ENCODE measurements at regions not wholly inside any gene's neighbourhood (a gene's known extent, or its start where the extent isn't known, plus 50 kb on each side); places are given as distances from the start of the nearest gene placed in this dataset.
A peak's percentile ranks its signal among the peaks of the same experiment; 100 is the strongest.

GRCh38 chr13:73462241-73462640 is 403.4 kb downstream of the KLF5 start:
- Mint-ChIP-seq H3K4me3 (ENCODE audit: unreplicated experiment) (no peak overlapping the region), H3K36me3 (ENCODE audit: low read depth, unreplicated experiment) (no peaks in the 10 kb centered on the region), H3K4me1 (ENCODE audit: low read depth, unreplicated experiment) (peaks cover 7% of the 10 kb centered on the region), H3K9me3 (ENCODE audit: unreplicated experiment) (peaks cover 6% of the 10 kb centered on the region), H3K27me3 (ENCODE audit: low read depth, unreplicated experiment) (peaks cover 2% of the 10 kb centered on the region), H3K27ac (ENCODE audit: unreplicated experiment) (no peak overlapping the region)
- Histone ChIP-seq H3K9ac (ENCODE audit: low read length) (no peak overlapping the region), H3K36me3 (ENCODE audit: insufficient read depth, low read length) (no peaks in the 10 kb centered on the region), H3K4me1 (ENCODE audit: insufficient read depth, low read length) (no peaks in the 10 kb centered on the region), H3K27me3 (ENCODE audit: insufficient read depth, low read length) (no peaks in the 10 kb centered on the region), H3K4me3 (ENCODE audit: insufficient read depth, low read depth, low read length) (no peak overlapping the region), H4K20me1 (ENCODE audit: insufficient read depth, low read length) (no peaks in the 10 kb centered on the region), H2AFZ (ENCODE audit: low read depth, low read length) (no peak overlapping the region), H3K27ac (ENCODE audit: low read depth, low read length) (no peak overlapping the region), H3K79me2 (ENCODE audit: insufficient read depth, low read length) (no peaks in the 10 kb centered on the region), H3K9me3 (ENCODE audit: insufficient read depth, low read depth, low read length) (no peaks in the 10 kb centered on the region), H3K4me2 (ENCODE audit: low read length) (no peak overlapping the region)
- FAIRE-seq (no peak), DNase-seq (ENCODE audit: low read depth) (peak; percentile 31)
- TF ChIP-seq, protein P1, sequence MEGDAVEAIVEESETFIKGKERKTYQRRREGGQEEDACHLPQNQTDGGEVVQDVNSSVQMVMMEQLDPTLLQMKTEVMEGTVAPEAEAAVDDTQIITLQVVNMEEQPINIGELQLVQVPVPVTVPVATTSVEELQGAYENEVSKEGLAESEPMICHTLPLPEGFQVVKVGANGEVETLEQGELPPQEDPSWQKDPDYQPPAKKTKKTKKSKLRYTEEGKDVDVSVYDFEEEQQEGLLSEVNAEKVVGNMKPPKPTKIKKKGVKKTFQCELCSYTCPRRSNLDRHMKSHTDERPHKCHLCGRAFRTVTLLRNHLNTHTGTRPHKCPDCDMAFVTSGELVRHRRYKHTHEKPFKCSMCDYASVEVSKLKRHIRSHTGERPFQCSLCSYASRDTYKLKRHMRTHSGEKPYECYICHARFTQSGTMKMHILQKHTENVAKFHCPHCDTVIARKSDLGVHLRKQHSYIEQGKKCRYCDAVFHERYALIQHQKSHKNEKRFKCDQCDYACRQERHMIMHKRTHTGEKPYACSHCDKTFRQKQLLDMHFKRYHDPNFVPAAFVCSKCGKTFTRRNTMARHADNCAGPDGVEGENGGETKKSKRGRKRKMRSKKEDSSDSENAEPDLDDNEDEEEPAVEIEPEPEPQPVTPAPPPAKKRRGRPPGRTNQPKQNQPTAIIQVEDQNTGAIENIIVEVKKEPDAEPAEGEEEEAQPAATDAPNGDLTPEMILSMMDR (IDR thresholded peaks at IDR 0.05; ENCODE audit: insufficient read depth, low read depth, low read length), result no peak
- TF ChIP-seq EZH2 (IDR thresholded peaks at IDR 0.05; ENCODE audit: insufficient read depth, low read length), result no peak

- Histone ChIP-seq H3K9me3 (ENCODE audit: insufficient read depth, low read depth, low read length) (no peaks in the 10 kb centered on the region), H3K27ac (ENCODE audit: low read depth, low read length) (no peak overlapping the region), H3K9ac (ENCODE audit: low read length) (no peak overlapping the region), H3K4me3 (ENCODE audit: insufficient read depth, low read depth, low read length) (no peak overlapping the region), H3K4me1 (ENCODE audit: insufficient read depth, low read length) (no peaks in the 10 kb centered on the region), H3K36me3 (ENCODE audit: insufficient read depth, low read length) (no peaks in the 10 kb centered on the region), H2AFZ (ENCODE audit: low read depth, low read length) (no peak overlapping the region), H3K79me2 (ENCODE audit: insufficient read depth, low read length) (no peaks in the 10 kb centered on the region), H4K20me1 (ENCODE audit: insufficient read depth, low read length) (no peaks in the 10 kb centered on the region), H3K4me2 (ENCODE audit: low read length) (peak overlapping the region; percentile 13), H3K27me3 (ENCODE audit: insufficient read depth, low read length) (no peaks in the 10 kb centered on the region)
- no peak for DNase-seq (ENCODE audit: low read depth)
- Mint-ChIP-seq H3K36me3 (ENCODE audit: low read depth, unreplicated experiment) (no peaks in the 10 kb centered on the region), H3K27ac (ENCODE audit: unreplicated experiment) (no peak overlapping the region), H3K4me3 (ENCODE audit: unreplicated experiment) (no peak overlapping the region), H3K9me3 (ENCODE audit: unreplicated experiment) (peaks cover 3% of the 10 kb centered on the region), H3K27me3 (ENCODE audit: low read depth, unreplicated experiment) (no peaks in the 10 kb centered on the region), H3K4me1 (ENCODE audit: low read depth, unreplicated experiment) (no peaks in the 10 kb centered on the region)
- no peak for FAIRE-seq
- no peak for TF ChIP-seq EZH2 (IDR thresholded peaks at IDR 0.05; ENCODE audit: insufficient read depth, low read length)
- TF ChIP-seq, protein P1 (IDR thresholded peaks at IDR 0.05; ENCODE audit: insufficient read depth, low read depth, low read length), result no peak
These were observed 392.6 kb downstream of the KLF5 start for GRCh38 chr13:73451221-73452029.

DNA sequence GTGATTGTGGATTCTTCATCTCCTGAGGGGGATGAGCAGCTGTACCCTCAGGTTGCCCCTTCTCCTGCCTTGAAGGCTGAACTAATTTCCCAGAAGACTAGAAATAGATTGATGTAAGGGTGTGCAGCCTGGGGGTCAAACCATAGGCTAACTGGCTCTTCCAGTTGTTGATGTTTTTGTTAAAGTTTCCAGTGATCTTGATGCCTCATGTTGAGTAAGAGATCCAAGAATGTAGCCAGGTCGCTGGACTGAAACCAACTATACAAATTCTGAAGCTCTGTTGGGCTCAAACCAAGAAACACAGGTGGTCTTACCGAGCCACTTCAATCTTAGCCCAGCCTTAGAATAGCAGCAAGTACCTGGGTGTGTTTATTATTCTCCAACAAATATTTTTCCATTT is 391.8 kb downstream of the KLF5 start:
- Mint-ChIP-seq H3K27me3 (ENCODE audit: low read depth, unreplicated experiment) (no peaks in the 10 kb centered on the region), H3K4me1 (ENCODE audit: low read depth, unreplicated experiment) (no peaks in the 10 kb centered on the region), H3K36me3 (ENCODE audit: low read depth, unreplicated experiment) (no peaks in the 10 kb centered on the region), H3K4me3 (ENCODE audit: unreplicated experiment) (no peak overlapping the region), H3K27ac (ENCODE audit: unreplicated experiment) (no peak overlapping the region), H3K9me3 (ENCODE audit: unreplicated experiment) (peaks cover 6% of the 10 kb centered on the region)
- Histone ChIP-seq H3K36me3 (ENCODE audit: insufficient read depth, low read length) (no peaks in the 10 kb centered on the region), H3K4me2 (ENCODE audit: low read length) (peak overlapping the region; percentile 13), H3K4me1 (ENCODE audit: insufficient read depth, low read length) (no peaks in the 10 kb centered on the region), H4K20me1 (ENCODE audit: insufficient read depth, low read length) (no peaks in the 10 kb centered on the region), H3K4me3 (ENCODE audit: insufficient read depth, low read depth, low read length) (no peak overlapping the region), H3K27me3 (ENCODE audit: insufficient read depth, low read length) (no peaks in the 10 kb centered on the region), H3K27ac (ENCODE audit: low read depth, low read length) (no peak overlapping the region), H3K79me2 (ENCODE audit: insufficient read depth, low read length) (no peaks in the 10 kb centered on the region), H3K9me3 (ENCODE audit: insufficient read depth, low read depth, low read length) (no peaks in the 10 kb centered on the region), H3K9ac (ENCODE audit: low read length) (no peak overlapping the region), H2AFZ (ENCODE audit: low read depth, low read length) (no peak overlapping the region)
- DNase-seq (ENCODE audit: low read depth) (peak; percentile 69), FAIRE-seq (no peak)
- TF ChIP-seq, protein P1 (IDR thresholded peaks at IDR 0.05; ENCODE audit: insufficient read depth, low read depth, low read length), result no peak
- TF ChIP-seq EZH2 (IDR thresholded peaks at IDR 0.05; ENCODE audit: insufficient read depth, low read length), result no peak
